ENCODE measurements at regions not wholly inside any gene's neighbourhood (a gene's known extent, or its start where the extent isn't known, plus 50 kb on each side); places are given as distances from the start of the nearest gene placed in this dataset.
A peak's percentile ranks its signal among the peaks of the same experiment; 100 is the strongest.

DNA sequence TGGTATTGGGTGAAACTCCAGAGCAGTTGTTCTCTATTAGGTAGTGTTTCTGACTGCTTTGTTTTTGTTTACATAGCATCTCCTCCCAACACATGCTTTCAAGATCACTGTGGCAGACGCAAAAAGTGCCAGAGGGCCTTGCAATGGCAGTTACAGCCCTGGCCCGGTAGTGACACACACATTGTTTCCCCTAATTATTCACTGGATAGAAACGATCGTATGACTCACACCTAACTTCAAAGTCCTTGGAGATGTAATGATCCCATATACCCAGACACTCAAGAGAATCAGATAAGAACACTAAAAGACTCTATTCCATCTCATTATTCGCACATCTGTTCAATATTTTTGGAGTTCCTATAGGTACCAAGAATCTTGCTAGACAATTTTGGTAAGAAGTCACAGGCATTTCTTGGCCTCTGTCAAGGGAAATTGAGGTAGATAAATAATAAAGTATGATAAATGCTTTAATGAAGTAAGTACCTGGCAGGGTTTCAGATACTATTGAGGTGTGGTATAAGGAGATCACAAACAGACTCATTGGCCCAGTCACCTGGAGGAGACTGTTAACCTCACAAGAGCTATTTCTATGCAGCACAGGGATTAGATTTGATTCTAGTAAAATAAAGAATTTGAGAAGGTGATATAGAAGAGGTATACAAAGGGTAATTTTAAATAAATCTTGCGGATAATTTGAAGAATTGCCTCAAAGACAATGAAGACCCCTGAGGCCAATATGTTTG lies 485.3 kb downstream of the SLITRK6 start:
- no peaks in the 10 kb centered on the region for H3K27me3 ChIP-seq (ENCODE audit: insufficient read depth, low read depth)
- no peaks in the 10 kb centered on the region for H4K20me1 ChIP-seq (ENCODE audit: insufficient read depth)
- TF ChIP-seq CTCF (conservative IDR thresholded peaks at IDR 0.05) = no peak
- TF ChIP-seq EZH2 (IDR thresholded peaks at IDR 0.05; ENCODE audit: low read depth) = no peak
- peak in 1 of 2 experiments; percentile 1 for DNase-seq
- no peak overlapping the region for H3K27ac ChIP-seq
- no peaks in the 10 kb centered on the region for H3K4me1 ChIP-seq (replicated peaks; ENCODE audit: insufficient read depth)
- H3K4me3 ChIP-seq = no peak overlapping the region
- CTCF ChIA-PET = no interaction called here
- intact Hi-C loops (cut with micrococcal nuclease; ENCODE audit: unreplicated experiment) = no loop called here
- no peaks in the 10 kb centered on the region for H3K79me2 ChIP-seq (ENCODE audit: low read depth)
- no peaks in the 10 kb centered on the region for H3K36me3 ChIP-seq (ENCODE audit: low read depth)
- no peaks in the 10 kb centered on the region for H3K9me3 ChIP-seq (ENCODE audit: insufficient read depth, low read depth)
- no peaks in the 10 kb centered on the region for H3K9me2 ChIP-seq (ENCODE audit: insufficient read depth)
- H3F3A ChIP-seq (ENCODE audit: insufficient read depth, low read depth) = no peaks in the 10 kb centered on the region
- H3K4me2 ChIP-seq = no peak overlapping the region
- H2AFZ ChIP-seq = 0 out of 2 replicates have a peak overlapping the region, but pooled peaks have one; percentile 55
- no TSS peak for BruUV-seq (replicated peaks)
- POLR2A ChIA-PET (ENCODE audit: unreplicated experiment) = interaction anchor here (0.7 kb wide), 1 partner anchor 29 kb away, joined by 3 read pairs; no protein-coding TSS in a partner anchor

- no peaks in the 10 kb centered on the region for H4K20me1 ChIP-seq (ENCODE audit: insufficient read depth)
- H3K27me3 ChIP-seq (ENCODE audit: insufficient read depth, low read depth) = no peaks in the 10 kb centered on the region
- ChIA-PET CTCF (no interaction called here), POLR2A (ENCODE audit: unreplicated experiment) (no interaction called here)
- no peaks in the 10 kb centered on the region for H3K79me2 ChIP-seq (ENCODE audit: low read depth)
- H3K36me3 ChIP-seq (ENCODE audit: low read depth) = no peaks in the 10 kb centered on the region
- no peak overlapping the region for H3K4me3 ChIP-seq
- no peaks in the 10 kb centered on the region for H3F3A ChIP-seq (ENCODE audit: insufficient read depth, low read depth)
- H3K9me3 ChIP-seq (ENCODE audit: insufficient read depth, low read depth) = no peaks in the 10 kb centered on the region
- H2AFZ ChIP-seq = peak overlapping the region; percentile 45; the same call in 1 of the 2 replicates
- H3K9me2 ChIP-seq (ENCODE audit: insufficient read depth) = no peaks in the 10 kb centered on the region
- TF ChIP-seq EZH2 (IDR thresholded peaks at IDR 0.05; ENCODE audit: low read depth) (no peak), CTCF (conservative IDR thresholded peaks at IDR 0.05) (no peak)
- BruUV-seq (replicated peaks) = no TSS peak
- H3K4me1 ChIP-seq (replicated peaks; ENCODE audit: insufficient read depth) = no peaks in the 10 kb centered on the region
- intact Hi-C loops (cut with micrococcal nuclease; ENCODE audit: unreplicated experiment) = no loop called here
- H3K4me2 ChIP-seq = no peak overlapping the region
- no peak overlapping the region for H3K27ac ChIP-seq
- DNase-seq = no peak
Measured at GRCh38 chr13:85312071-85312470, 487.1 kb downstream of the SLITRK6 start.

- no peaks in the 10 kb centered on the region for H4K20me1 ChIP-seq (ENCODE audit: insufficient read depth)
- no peak overlapping the region for H3K4me3 ChIP-seq
- no peaks in the 10 kb centered on the region for H3F3A ChIP-seq (ENCODE audit: insufficient read depth, low read depth)
- DNase-seq = no peak
- no peak overlapping the region for H2AFZ ChIP-seq
- H3K27me3 ChIP-seq (ENCODE audit: insufficient read depth, low read depth) = no peaks in the 10 kb centered on the region
- no peaks in the 10 kb centered on the region for H3K9me2 ChIP-seq (ENCODE audit: insufficient read depth)
- ChIA-PET CTCF (no interaction called here), POLR2A (ENCODE audit: unreplicated experiment) (no interaction called here)
- intact Hi-C loops (cut with micrococcal nuclease; ENCODE audit: unreplicated experiment) = no loop called here
- BruUV-seq (replicated peaks) = no TSS peak
- no peaks in the 10 kb centered on the region for H3K9me3 ChIP-seq (ENCODE audit: insufficient read depth, low read depth)
- no peaks in the 10 kb centered on the region for H3K36me3 ChIP-seq (ENCODE audit: low read depth)
- no peaks in the 10 kb centered on the region for H3K79me2 ChIP-seq (ENCODE audit: low read depth)
- H3K4me2 ChIP-seq = no peak overlapping the region
- no peaks in the 10 kb centered on the region for H3K4me1 ChIP-seq (replicated peaks; ENCODE audit: insufficient read depth)
- TF ChIP-seq CTCF (conservative IDR thresholded peaks at IDR 0.05) = no peak
- H3K27ac ChIP-seq = no peak overlapping the region
Measured at GRCh38 chr13:85303630-85304029, 495.6 kb downstream of the SLITRK6 start.

All from PC-9 (cell line).